HG03060 (cell line): ENCODE measurements at regions not wholly inside any gene's neighbourhood (a gene's known extent, or its start where the extent isn't known, plus 50 kb on each side); places are given as distances from the start of the nearest gene placed in this dataset.
"Not testable (repeated sequence)": the region's sequence is repeated elsewhere in the genome, so short reads cannot be mapped to it uniquely, and the experiment has no call there.

Source experiments
- ATAC-seq: cut with Tn5 transposase; IDR thresholded peaks from one replicate; pipeline ENCODE4 v1.9.1; 2021; ENCODE audit warnings: low read depth, moderate number of reproducible peaks; ENCODE audit not compliant: unreplicated experiment

DNA sequence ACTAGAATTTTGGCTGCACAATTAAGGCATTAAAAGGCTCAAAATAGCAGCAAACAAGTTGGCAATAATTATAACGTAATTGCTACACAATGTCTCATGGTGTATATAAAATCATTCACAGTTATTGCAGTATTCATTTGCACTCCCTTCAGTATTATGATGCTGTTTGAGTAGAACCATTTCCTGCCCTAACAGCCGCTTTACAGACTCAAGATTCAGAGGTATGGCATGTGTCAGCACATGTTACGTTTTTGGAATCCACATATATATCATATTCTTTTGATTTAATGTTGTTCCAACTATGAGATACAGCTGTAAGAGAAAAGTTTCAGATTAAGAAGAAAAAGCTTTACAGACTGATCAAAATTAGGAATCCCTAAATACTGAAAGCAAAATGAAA is 56.3 kb upstream of the NCKAP5 start:
- no peak for ATAC-seq

DNA sequence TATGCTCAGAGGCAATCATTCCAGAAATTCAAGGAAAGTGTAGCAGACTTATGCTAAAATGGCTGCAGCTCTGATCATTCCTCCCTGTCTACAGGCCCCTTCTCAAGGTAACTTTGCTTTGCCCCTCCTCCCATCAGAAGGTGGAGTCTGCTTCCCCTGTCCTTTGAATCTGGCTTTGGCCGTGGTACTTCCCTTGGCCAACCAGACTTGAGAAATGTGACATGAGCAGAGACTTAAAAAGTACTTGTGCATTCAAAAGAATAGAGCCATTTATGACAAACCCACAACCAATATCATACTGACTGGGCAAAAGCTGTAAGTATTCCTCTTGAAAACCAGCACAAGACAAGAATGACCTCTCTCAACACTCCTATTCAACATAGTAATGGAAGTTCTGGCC is 59.5 kb upstream of the NCKAP5 start:
- no peak for ATAC-seq

DNA sequence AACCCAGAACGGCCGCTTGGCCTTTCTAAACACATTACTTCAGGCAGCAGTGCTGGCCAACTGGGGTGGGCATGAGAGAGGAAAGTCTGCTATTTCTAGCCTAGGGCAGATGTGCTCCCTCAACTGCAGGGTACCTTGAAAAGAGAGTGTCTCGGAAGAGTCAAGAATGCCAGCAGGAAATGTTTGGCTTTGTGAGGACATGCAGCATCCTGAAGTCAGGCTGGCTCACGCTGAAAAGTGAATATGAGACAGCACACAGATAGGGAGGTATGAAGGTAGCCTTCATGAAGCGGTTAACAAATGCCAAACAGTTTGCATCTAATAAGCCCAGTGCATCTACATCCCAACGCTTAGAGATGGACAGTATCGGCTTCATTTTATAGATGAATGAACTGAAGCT is 65.0 kb upstream of the NCKAP5 start:
- no peak for ATAC-seq

DNA sequence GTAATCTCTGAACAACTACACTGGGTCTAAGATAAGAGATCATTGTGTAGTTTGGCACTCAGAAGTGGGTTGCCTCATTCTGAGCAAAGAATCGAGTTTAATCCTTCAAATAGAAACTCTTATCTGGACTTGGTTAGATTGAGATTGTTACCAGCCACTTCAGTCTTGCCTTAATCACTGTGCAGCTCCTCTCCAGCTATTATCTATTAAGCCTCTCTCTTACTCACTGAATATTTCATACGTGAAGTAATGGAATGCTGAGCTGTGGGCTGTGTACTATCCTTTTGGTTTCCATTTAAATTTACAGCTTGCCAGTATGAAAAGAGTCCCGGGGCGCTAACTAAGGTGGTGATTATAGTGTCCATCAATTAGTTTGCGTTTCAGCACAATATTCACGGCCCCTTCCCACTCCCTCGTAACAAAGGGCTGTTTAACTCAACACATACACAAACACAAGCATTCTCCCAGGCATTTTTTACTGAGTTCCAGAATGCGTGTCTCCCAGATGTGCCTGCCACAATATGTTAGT is 65.7 kb upstream of the NCKAP5 start:
- no peak for ATAC-seq

DNA sequence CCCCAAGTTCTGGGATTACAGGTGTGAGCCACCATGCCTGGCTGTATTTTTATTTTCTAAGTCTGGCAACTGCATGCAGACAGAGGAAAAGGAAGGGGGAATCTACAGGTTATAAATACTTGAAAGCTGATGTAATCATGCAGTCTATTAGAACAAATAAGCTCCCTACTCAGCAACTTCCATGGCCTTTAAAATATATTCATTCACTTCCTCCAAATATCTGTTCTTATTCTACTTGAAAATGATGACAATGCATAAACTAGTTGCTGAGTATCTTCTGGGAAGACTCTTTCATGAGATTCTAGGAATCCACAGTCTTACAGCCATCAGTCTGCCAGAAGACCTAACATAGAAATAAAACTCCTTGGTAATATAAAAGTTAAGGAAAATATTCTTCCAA is 66.9 kb upstream of the NCKAP5 start:
- ATAC-seq: no peak

DNA sequence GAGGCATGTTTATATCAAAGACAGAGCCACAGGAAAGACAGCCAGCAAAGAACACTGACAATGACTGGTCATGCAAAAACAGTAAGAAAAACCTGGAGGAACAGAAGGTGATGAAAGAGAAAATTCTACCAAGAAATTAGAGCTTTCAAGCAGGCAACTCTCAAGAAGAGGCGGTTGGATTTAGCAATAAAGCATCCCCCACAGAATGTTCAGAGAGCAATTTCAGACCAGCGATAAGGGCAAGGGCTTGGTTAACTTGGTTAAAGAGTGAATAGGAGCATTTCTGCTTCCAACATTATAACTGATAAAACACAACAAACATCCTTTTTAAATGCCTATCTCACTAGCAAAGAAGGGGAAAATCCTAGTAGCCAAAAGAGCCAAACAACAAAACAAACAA is 68.0 kb upstream of the NCKAP5 start:
- no peak for ATAC-seq

DNA sequence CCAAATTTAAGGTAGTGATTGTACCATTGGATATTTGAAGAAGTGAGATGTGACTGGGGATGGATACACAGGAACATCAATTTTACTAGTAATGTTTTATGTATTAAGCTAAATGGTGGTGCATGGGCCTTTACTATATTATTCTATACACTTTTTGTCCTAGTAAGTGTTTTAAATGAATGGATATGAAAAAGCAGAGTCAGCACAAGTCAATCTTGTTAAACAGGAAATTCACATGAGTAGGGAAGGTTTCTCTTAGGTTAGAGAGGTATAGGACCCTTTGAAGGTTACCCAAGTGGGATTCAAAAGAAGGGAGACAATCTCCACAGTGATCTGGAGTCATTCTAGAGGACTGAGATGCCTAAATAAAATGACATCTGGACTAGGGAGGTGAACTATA is 71.8 kb upstream of the NCKAP5 start:
- no peak for ATAC-seq

DNA sequence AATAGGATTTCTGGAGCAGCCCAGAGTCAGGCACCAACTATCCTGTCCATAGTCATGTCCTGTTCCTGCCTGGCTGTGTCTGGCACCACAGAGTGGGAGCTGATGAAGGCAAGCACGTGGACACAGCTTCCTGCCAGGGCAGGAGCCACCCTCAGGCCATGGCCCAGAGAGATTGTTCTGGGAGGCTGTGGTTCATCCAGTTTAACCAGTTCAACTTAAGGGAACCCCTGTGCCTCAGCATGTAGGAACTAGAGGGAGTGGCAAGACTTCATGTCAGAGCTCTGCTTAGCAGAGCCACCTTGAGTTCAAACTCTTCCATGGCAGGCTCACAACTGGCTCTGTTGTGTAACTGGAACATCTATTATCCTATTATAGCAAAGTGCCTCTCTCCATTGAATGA is 73.2 kb upstream of the NCKAP5 start:
- ATAC-seq: no peak

DNA sequence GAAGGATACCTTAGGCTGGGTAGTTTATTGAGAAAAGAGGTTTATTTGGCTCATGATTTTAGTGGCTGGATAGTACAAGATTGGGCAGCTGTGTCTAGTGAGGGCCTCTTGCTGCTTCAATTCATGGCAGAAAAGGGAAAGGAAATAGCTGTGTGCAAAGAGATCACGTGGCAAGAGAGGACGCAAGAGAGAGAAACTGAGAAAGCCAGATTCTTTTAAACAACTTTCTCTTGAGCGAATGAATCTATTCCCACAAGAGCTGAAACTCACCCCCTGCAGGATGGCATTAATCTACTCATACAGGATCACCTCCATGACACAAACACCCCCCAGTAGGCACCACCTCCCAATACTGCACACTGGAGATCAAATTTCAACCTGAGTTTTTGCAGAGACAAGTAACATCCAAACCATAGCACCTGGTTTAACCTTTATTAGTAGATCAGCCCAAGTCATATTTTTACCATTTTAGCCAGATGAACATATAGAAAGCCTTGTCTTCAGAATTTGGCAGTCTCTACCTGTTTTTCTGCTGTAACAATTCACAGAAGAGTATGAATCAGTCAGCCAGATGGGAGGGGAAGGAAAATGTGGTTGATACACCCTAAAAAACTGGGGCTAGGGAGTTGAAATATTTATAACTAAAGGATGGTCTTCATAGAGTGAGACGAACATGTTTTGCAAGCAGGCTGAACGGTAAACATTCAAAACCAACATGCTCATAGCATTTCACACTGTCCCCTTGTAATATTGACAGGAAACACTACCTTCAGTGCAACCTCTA is 73.9 kb upstream of the NCKAP5 start:
- no peak for ATAC-seq

DNA sequence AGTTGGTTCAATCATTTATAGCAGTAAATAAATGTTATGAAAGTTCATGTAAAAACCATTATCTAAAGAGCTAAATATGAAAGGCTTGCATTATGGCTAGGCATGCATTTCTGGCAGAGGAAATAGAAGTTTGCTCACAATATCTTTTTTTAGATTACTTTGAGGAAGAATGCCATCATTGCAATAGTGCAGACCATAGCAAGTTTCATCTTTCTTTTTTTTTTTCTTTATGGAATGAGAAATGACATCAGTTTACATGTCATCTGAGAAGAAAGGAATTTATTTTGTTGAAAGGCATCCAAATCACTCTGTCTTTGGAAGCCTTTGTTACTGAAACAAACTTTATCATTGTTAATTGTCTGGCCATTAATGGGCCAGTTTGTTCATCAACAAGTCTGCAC is 74.5 kb upstream of the NCKAP5 start:
- ATAC-seq: no peak

DNA sequence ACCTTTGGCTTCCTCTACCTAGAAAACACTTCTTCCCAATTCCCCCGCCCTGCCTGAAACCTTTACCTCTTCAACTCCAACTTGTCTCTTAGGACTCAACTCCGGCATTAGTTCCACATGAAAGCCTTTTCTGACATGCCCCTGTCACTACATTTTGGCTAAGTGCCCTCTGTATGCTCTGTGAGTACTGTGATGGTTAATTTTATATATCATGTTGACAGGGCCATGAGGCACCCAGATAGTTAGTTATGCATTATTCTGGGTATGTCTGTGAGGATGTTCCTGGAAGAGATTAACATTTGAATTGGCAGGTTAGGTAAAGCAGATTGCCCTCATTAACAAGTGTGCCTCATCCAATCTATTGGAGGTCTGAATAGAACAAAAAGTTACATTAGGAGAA is 75.6 kb upstream of the NCKAP5 start:
- no peak for ATAC-seq

DNA sequence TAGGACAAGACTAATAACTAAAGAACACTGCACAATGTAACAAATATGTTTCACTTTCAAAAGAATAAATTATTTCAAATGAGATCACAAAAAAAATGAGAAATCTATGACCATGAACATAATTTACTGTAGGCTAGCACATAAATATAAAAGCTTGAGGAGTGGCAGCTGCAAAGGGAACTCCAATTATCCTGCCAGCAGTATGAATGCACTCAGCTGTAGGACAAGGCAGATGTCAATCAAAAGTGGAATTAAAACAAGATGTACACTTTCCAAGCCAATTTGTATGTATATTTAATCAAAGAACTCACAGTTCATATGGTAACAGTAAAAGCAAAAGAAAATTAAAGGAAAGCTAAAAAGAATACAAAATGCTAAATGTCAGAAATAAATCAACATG is 76.6 kb upstream of the NCKAP5 start:
- no peak for ATAC-seq

DNA sequence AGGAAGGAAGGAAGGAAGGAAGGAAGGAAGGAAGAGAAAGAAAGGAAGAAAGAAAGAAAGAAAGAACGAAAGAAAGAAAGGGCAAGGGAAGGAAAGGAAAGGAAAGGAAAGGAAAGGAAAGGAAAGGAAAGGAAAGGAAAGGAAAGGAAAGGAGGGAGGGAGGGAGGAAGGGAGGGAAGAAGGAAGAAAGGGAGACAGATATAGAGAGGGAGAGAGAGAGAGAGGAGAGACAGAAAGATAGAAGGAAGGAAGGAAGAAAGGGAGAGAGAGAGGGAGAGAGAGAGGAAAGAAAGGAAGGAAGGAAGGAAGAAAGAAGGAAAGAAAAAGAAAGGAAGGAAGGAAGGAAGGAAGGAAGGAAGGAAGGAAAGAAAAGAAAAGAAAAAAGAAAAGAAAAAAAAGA is 79.1 kb upstream of the NCKAP5 start:
- not testable (repeated sequence) for ATAC-seq

DNA sequence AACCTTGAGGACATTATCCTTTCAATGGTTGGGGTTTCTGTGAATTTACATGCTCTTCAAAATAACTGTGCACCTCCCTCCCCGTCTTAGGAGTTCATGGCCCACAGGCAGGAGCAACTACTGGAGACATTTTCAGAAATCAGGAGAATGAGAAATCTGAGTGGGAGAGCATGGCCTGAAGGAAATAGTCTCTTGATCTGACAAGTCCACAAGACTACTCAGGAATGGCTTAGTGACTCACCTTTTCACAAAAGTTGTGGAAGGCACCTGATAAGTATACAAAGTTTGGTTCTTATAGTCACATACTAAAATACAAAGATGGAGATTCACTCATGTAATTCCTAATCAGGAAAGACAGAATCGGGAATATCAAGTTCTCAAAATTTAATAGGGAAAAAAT is 83.6 kb upstream of the NCKAP5 start:
- ATAC-seq: no peak

DNA sequence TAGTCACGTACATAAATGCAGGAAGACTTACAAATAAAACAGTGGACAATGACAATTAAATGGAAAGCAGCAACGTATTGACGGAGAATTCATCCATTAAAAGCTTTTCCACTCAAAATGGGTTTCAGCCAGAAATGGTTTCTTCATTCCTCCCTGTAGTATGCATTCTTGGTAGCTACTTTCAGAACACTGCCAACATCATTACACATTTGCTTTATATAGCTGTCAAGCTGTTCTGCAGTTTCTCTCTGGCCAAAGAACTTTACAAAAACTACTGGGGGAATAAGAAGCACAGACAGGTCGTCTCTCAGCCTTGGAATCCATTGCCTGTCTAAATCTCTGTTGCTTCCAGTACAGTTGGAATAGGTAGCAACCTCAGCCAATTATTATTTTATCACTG is 84.1 kb upstream of the NCKAP5 start:
- no peak for ATAC-seq

DNA sequence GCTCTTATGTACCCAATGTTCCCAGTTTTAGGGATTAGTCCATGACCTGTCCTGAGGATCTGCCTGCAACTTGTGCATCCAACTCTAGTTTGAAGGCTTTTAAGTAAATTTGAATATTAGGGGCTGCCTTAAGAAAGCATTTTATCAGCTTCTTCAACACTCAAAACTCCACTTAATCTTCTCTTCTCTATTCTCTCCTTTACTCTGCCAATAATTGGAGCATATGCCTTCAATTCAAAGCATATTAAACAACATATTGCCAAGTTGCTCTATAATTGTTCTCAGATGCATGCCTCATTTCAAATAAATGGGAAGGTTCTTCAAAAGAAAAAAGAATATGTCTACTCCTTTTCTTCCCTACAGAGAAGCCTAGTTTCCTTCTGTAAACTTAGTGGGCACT is 84.8 kb upstream of the NCKAP5 start:
- no peak for ATAC-seq

DNA sequence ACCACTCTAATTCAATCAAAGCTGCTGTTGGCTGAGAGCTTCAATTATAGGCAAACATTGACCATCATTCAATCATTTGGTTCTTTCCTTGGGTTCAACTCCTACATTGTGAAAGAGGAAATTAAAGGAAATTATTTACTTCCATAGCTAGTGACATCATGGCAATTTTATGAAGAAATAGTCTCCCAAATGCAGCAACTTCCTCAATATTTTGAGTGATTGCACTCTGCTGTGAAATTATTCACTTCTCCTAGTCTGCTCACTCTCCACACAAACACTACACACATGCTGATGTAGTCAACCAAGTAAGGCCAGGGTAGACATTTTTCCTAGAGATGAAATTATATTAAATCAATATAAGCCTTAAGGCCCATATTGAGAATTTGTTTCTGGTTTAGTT is 86.7 kb upstream of the NCKAP5 start:
- ATAC-seq: no peak

DNA sequence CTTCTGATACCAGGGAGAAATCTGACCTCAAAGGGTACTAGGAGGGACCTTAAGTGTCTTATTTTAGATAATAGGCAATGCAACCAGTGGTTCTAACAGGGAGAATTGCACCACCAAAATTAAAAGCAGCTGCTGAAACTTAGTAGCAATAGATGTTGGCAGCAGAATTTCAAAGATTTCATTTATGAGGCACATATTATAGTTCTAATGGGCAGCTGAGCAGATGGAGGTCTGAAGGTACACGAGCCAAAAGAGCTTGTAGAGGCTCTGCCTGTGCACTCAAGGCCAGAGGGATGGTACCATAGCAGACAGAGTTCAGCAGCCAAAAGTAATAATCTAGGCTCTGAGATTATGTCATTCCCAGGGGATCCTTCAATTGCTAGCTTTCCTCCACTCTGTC is 87.3 kb upstream of the NCKAP5 start:
- ATAC-seq: no peak

DNA sequence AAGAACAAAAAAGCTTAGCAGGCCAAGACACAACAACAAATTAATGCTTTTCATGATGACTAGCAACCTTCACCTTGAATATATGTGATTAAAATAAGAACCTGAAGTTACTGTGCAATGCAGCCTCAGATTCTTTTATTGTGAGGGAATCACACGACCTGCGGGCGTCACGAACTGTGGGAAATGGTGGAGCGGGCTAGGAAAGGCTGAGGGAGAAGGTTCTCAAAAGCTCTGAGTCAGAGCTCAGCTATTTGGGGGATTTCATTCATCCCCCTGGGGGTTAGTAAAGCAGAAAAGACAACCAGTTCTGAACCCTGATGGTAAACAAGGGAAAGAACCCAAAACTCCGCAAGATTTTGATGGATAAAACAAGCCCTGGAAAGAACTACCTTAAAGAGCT is 89.3 kb upstream of the NCKAP5 start:
- no peak for ATAC-seq

DNA sequence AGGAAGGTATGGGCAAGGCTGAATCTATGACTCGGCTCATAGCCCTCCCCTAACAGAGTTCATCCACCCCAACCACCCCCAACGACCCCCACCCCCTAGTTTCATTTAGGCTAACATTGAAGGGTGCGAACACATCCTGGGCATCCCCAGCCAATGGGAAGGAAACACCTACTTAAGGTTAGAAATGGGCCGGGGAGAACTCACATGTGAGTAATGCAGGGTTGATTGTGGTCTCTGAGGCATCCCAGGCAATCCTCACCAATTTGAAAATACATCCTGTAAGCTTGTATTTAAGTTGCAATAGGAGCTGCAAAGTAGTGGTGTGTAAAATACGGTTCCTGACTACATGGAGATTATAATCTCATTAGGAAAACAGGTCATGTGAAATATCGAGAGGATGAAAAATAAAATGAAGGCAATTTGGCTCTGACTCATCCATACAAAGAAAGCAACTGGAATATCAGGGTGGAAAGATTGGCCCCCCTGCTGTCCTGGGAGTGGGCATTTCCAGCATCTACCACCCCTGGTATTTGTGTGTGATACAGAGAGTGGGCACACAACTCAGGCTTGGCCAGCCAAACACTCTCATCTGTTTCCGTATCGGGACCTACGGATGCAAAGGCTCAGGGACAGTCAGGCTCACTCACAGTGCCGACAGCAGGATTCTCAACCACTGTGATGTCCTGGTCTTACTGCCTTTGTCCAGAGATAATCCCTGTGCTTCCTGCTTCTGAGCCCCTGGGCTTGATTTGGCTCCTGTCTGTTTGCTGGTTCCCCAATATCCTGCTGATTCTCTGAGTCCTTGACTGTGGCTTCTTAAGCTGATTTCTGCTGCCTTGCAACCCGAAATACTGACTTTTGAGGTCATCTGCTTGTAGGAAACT is 90.0 kb upstream of the NCKAP5 start:
- ATAC-seq: no peak

DNA sequence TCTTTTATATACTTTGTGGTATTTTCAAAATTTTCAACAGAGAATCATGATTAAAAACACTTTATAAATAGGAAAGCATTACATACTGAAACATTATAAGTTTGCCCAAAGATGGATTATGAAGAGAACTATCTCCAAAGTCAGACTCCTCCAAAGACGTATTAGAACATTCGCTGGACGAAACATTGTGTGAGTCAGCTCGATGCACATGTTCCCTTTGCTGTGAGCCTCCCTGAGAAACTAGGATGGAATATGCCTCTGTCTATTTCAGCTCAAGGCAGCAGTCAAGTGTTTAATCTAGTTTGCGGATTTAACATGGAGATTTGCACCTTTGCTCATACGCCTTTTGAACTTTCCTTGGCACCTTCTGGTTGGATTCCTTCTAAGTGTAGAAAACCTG is 92.2 kb upstream of the NCKAP5 start:
- no peak for ATAC-seq

DNA sequence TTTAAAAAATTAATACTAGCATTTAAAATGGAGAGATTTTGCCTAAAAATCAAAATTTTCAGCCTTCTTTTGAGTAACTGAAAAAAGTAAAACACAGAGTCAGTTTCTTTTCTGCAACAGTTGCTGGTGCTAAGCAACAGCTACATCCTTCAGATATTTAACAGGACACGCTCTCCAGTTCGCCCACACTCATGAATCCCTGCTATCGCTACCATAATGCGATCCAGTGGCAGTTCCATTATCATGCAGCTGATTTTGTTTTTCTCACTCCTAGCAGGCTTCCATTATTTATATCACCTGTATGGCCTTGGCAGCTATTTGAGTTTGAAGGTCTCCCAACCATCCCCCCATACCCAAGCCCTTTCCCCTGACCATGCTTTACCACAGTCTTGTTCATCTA is 93.1 kb upstream of the NCKAP5 start:
- ATAC-seq: no peak
